GM23338 (cell line): ENCODE measurements at regions not wholly inside any gene's neighbourhood (a gene's known extent, or its start where the extent isn't known, plus 50 kb on each side); places are given as distances from the start of the nearest gene placed in this dataset.

Experiments used
- ATAC-seq: fragments of 200-7000 bp; cut with Tn5 transposase; 3 replicates; pipeline ENCODE4 v1.9.1; 2020
- DNase-seq: peaks from one replicate; pipeline ENCODE4 v3.0.0-alpha.2; 2015; ENCODE audit warnings: low spot score
- H2AFZ ChIP-seq: fragments of 200-600 bp; sonication (generic); 2 replicates; pipeline ENCODE4 v1.8.0; 2016; ENCODE audit warnings: antibody characterized with exemption, mild to moderate bottlenecking, moderate library complexity
- H3F3A ChIP-seq: fragments of 200-600 bp; sonication (generic); replicated peaks from 2 replicates; pipeline ENCODE4 v1.8.0; 2017; ENCODE audit warnings: antibody characterized with exemption, mixed run types, low read depth
- H3K27ac ChIP-seq: fragments of 200-600 bp; sonication (generic); 2 replicates; pipeline ENCODE4 v1.6.1; 2016; ENCODE audit warnings: low read depth
- H3K27me3 ChIP-seq: fragments of 200-600 bp; sonication (generic); 2 replicates; pipeline ENCODE4 v1.8.0; 2016; ENCODE audit warnings: mild to moderate bottlenecking, mixed run types, moderate library complexity; ENCODE audit not compliant: insufficient read depth
- H3K36me3 ChIP-seq: fragments of 200-600 bp; sonication (generic); 2 replicates; pipeline ENCODE4 v1.8.0; 2016; ENCODE audit warnings: mild to moderate bottlenecking; ENCODE audit not compliant: insufficient read depth
- H3K4me1 ChIP-seq: fragments of 200-600 bp; sonication (generic); 2 replicates; pipeline ENCODE4 v1.8.0; 2016; ENCODE audit warnings: mild to moderate bottlenecking, moderate library complexity; ENCODE audit not compliant: insufficient read depth
- H3K4me2 ChIP-seq: fragments of 200-600 bp; sonication (generic); 2 replicates; pipeline ENCODE4 v1.7.1; 2017; ENCODE audit warnings: mixed run types
- H3K4me3 ChIP-seq: fragments of 200-600 bp; sonication (generic); 2 replicates; pipeline ENCODE4 v1.6.1; 2016; ENCODE audit warnings: mixed run types
- H3K79me2 ChIP-seq: fragments of 200-600 bp; sonication (generic); replicated peaks from 2 replicates; pipeline ENCODE4 v1.8.0; 2017; ENCODE audit warnings: mild to moderate bottlenecking; ENCODE audit not compliant: insufficient read depth
- H3K9me2 ChIP-seq: fragments of 200-600 bp; sonication (generic); 2 replicates; pipeline ENCODE4 v1.8.0; 2017; ENCODE audit not compliant: insufficient read depth
- H4K20me1 ChIP-seq: fragments of 200-600 bp; sonication (generic); replicated peaks from 2 replicates; pipeline ENCODE4 v1.8.0; 2017; ENCODE audit warnings: mild to moderate bottlenecking; ENCODE audit not compliant: insufficient read depth
- H3K27ac Mint-ChIP-seq: 2 replicates; pipeline ENCODE4 v1.8.0; 2020; ENCODE audit warnings: inconsistent platforms, mild to moderate bottlenecking, moderate library complexity, mixed read lengths
- H3K27me3 Mint-ChIP-seq: 3 replicates; pipeline ENCODE4 v1.8.0; 2022; ENCODE audit warnings: low read depth, mild to moderate bottlenecking, moderate library complexity, mixed read lengths, inconsistent platforms; ENCODE audit not compliant: insufficient read depth, poor library complexity
- H3K36me3 Mint-ChIP-seq: 3 replicates; pipeline ENCODE4 v1.8.0; 2021; ENCODE audit warnings: low read depth, mild to moderate bottlenecking, inconsistent platforms, moderate library complexity, mixed read lengths
- H3K4me1 Mint-ChIP-seq: 3 replicates; pipeline ENCODE4 v1.8.0; 2020; ENCODE audit warnings: mild to moderate bottlenecking, inconsistent platforms, mixed read lengths
- H3K4me3 Mint-ChIP-seq: 3 replicates; pipeline ENCODE4 v1.8.0; 2021; ENCODE audit warnings: moderate library complexity, mild to moderate bottlenecking, inconsistent platforms, mixed read lengths
- H3K9me3 Mint-ChIP-seq: 3 replicates; pipeline ENCODE4 v1.8.0; 2020; ENCODE audit warnings: moderate library complexity, mild to moderate bottlenecking, inconsistent platforms, mixed read lengths
- CREB1 ChIP-seq: fragments of 250-450 bp; sonication (Bioruptor Pico); IDR thresholded peaks from 2 replicates; pipeline ENCODE4 v1.5.0; 2020; ENCODE audit warnings: low read depth, mild to moderate bottlenecking, moderate library complexity
- EZH2 ChIP-seq: fragments of 200-600 bp; sonication (generic); IDR thresholded peaks from one replicate; pipeline ENCODE4 v1.8.0; 2017; ENCODE audit warnings: antibody characterized with exemption, mild to moderate bottlenecking, low read depth; ENCODE audit not compliant: unreplicated experiment
- EZH2phosphoT487 ChIP-seq: fragments of 200-600 bp; sonication (generic); IDR thresholded peaks from one replicate; pipeline ENCODE4 v1.8.1; 2018; ENCODE audit warnings: antibody characterized with exemption; ENCODE audit not compliant: unreplicated experiment
- JUNB ChIP-seq: IDR thresholded peaks from one replicate; pipeline ENCODE4 v1.6.1; 2016; ENCODE audit warnings: antibody characterized with exemption; ENCODE audit not compliant: unreplicated experiment
- NANOG ChIP-seq: IDR thresholded peaks from 2 replicates; pipeline ENCODE4 v1.6.1; 2016; ENCODE audit warnings: antibody characterized with exemption, borderline replicate concordance
- POLR2AphosphoS5 ChIP-seq: IDR thresholded peaks from 2 replicates; pipeline ENCODE4 v1.6.1; 2016; ENCODE audit warnings: antibody characterized with exemption, low read depth
- REST ChIP-seq: IDR thresholded peaks from one replicate; pipeline ENCODE4 v1.6.1; 2018; ENCODE audit warnings: antibody characterized with exemption; ENCODE audit not compliant: unreplicated experiment
- STAT1 ChIP-seq: IDR thresholded peaks from one replicate; pipeline ENCODE4 v1.6.1; 2016; ENCODE audit warnings: antibody characterized with exemption; ENCODE audit not compliant: unreplicated experiment
- ZNF114 ChIP-seq: fragments of 250-450 bp; sonication (Bioruptor Pico); IDR thresholded peaks from 2 replicates; pipeline ENCODE4 v1.5.0; 2020; ENCODE audit warnings: mild to moderate bottlenecking, moderate library complexity
- ZNF331 ChIP-seq: fragments of 250-450 bp; sonication (Bioruptor Pico); IDR thresholded peaks from 2 replicates; pipeline ENCODE4 v1.5.0; 2020; ENCODE audit warnings: low read depth, mild to moderate bottlenecking, moderate library complexity
- ZNF462 ChIP-seq: fragments of 250-450 bp; sonication (Bioruptor Pico); IDR thresholded peaks from 2 replicates; pipeline ENCODE4 v1.5.0; 2020; ENCODE audit warnings: mild to moderate bottlenecking, moderate library complexity
- TF ChIP-seq, protein P1 (sequence below), 2 experiments: fragments of 200-600 bp in 1 of 2; sonication (generic) in 1 of 2; conservative IDR thresholded peaks; 2 replicates each; pipeline versions ENCODE4 v1.5.1 to v1.6.1; 2016 to 2017; ENCODE audit warnings: antibody characterized with exemption in 2 of 2, low read depth in 2 of 2, mild to moderate bottlenecking in 2 of 2, moderate library complexity in 1 of 2
- TF ChIP-seq, protein P2 (sequence below): IDR thresholded peaks from 2 replicates; pipeline ENCODE4 v1.6.1; 2016; ENCODE audit warnings: antibody characterized with exemption

DNA sequence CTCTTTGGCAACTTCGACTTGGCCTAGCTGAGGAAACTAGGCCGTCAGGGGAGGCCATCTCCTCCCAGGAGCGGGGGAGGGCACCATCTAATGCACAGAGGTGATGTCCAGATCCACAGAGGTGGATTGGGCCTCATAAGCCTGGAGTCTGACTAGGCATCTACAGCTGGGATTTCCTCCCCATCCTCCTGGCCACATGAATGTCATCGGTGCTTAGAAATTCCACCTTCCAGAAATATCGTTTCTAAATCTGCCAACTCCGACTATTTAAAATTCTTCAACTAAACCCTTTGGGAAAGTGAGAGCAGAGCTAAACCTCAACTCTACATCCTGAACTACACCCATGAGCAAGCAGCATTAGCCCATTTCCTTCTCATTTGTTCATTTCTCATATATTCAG lies 118.7 kb downstream of the WNT5A start:
- ATAC-seq (no peak), DNase-seq (no peak)
- no peaks in the 10 kb centered on the region for H3K4me1 ChIP-seq
- no peaks in the 10 kb centered on the region for H3K36me3 Mint-ChIP-seq
- H4K20me1 ChIP-seq, result no peaks in the 10 kb centered on the region
- H3K27me3 Mint-ChIP-seq, result no peaks in the 10 kb centered on the region
- no peak overlapping the region for H2AFZ ChIP-seq
- H3F3A ChIP-seq, result no peaks in the 10 kb centered on the region
- no peaks in the 10 kb centered on the region for H3K9me3 Mint-ChIP-seq
- no peak overlapping the region for H3K4me2 ChIP-seq
- no peaks in the 10 kb centered on the region for H3K27me3 ChIP-seq
- H3K27ac Mint-ChIP-seq, result no peak overlapping the region
- no peaks in the 10 kb centered on the region for H3K79me2 ChIP-seq
- TF ChIP-seq STAT1 (no peak), JUNB (no peak), NANOG (no peak), ZNF114 (CRISPR knock-in tag) (no peak), EZH2phosphoT487 (no peak), ZNF331 (CRISPR knock-in tag) (no peak), POLR2AphosphoS5 (no peak), REST (no peak), CREB1 (CRISPR knock-in tag) (no peak), EZH2 (no peak), ZNF462 (CRISPR knock-in tag) (no peak)
- TF ChIP-seq, protein P1, sequence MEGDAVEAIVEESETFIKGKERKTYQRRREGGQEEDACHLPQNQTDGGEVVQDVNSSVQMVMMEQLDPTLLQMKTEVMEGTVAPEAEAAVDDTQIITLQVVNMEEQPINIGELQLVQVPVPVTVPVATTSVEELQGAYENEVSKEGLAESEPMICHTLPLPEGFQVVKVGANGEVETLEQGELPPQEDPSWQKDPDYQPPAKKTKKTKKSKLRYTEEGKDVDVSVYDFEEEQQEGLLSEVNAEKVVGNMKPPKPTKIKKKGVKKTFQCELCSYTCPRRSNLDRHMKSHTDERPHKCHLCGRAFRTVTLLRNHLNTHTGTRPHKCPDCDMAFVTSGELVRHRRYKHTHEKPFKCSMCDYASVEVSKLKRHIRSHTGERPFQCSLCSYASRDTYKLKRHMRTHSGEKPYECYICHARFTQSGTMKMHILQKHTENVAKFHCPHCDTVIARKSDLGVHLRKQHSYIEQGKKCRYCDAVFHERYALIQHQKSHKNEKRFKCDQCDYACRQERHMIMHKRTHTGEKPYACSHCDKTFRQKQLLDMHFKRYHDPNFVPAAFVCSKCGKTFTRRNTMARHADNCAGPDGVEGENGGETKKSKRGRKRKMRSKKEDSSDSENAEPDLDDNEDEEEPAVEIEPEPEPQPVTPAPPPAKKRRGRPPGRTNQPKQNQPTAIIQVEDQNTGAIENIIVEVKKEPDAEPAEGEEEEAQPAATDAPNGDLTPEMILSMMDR (conservative IDR thresholded peaks at IDR 0.05; ENCODE audit: low read depth in 2 of 2), result no peak
- TF ChIP-seq, protein P2, sequence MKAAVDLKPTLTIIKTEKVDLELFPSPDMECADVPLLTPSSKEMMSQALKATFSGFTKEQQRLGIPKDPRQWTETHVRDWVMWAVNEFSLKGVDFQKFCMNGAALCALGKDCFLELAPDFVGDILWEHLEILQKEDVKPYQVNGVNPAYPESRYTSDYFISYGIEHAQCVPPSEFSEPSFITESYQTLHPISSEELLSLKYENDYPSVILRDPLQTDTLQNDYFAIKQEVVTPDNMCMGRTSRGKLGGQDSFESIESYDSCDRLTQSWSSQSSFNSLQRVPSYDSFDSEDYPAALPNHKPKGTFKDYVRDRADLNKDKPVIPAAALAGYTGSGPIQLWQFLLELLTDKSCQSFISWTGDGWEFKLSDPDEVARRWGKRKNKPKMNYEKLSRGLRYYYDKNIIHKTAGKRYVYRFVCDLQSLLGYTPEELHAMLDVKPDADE, result no peak
- no peaks in the 10 kb centered on the region for H3K36me3 ChIP-seq
- peaks cover 11% of the 10 kb centered on the region; the same call in 1 of the 2 replicates for H3K9me2 ChIP-seq
- H3K27ac ChIP-seq, result no peak overlapping the region
- H3K4me3 ChIP-seq, result no peak overlapping the region
- H3K4me1 Mint-ChIP-seq, result no peaks in the 10 kb centered on the region
- H3K4me3 Mint-ChIP-seq, result no peak overlapping the region
